ENCODE measurements at regions not wholly inside any gene's neighbourhood (a gene's known extent, or its start where the extent isn't known, plus 50 kb on each side); places are given as distances from the start of the nearest gene placed in this dataset.
A peak's percentile ranks its signal among the peaks of the same experiment; 100 is the strongest.

DNA sequence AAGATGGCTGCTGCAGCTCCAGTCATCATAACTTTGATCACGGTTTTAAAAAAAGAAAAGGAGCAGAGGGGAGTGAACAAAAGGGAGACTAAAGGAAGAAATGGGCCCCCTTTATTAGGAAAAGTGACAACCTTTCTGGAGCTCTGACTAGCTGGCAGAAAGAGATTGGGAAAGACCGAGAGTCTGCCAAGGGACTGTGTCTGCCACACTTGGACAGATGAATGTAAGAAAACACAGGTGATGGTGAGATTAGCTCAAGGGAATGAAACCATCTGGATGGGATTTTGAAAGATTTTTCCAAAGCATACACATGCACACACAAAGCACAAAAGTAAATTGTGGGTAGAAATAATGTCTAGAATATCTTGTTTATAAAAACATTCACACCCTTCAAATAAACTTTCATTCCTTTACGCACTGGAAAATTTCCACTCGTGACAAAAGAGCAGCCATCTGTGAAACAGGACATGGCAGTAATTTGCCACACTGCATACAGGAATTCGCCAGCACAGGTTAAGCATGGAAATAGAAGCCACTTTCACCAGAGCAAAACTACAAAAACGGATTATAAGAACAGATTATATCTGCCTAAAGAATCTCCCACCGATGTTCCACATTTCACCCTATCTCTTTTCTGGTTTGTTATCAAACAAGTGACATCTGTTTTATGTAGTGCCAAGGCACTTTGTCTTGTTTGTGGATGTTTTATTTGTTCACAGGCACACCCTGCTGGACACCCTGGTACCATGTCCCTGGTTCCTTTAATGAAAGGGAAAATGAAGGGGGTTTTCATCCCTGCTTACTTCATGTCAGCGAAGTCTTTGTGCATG lies 819.5 kb downstream of the DIAPH3 start:
- DNase-seq (ENCODE audit: low read depth, low spot score) = no peak

DNA sequence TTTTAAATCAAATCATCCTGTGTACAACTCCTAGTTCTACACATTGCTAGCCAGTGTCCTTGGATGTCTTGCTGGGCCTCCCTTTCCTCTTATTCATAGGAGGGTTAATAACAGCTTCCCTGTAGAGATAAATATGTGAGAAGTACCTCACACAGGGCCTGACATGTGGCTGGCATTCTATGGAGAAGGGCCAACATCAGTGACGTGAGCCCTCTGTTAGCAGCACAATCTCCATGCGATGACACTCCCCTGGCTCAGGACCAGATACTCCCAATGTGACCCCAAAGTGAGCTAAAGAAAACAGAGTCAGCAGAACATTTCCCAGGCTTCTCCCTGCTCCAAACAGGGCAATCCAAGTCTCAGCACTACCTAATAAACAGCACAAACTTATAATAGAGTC lies 818.4 kb downstream of the DIAPH3 start:
- no peak for DNase-seq (ENCODE audit: low read depth, low spot score)

DNA sequence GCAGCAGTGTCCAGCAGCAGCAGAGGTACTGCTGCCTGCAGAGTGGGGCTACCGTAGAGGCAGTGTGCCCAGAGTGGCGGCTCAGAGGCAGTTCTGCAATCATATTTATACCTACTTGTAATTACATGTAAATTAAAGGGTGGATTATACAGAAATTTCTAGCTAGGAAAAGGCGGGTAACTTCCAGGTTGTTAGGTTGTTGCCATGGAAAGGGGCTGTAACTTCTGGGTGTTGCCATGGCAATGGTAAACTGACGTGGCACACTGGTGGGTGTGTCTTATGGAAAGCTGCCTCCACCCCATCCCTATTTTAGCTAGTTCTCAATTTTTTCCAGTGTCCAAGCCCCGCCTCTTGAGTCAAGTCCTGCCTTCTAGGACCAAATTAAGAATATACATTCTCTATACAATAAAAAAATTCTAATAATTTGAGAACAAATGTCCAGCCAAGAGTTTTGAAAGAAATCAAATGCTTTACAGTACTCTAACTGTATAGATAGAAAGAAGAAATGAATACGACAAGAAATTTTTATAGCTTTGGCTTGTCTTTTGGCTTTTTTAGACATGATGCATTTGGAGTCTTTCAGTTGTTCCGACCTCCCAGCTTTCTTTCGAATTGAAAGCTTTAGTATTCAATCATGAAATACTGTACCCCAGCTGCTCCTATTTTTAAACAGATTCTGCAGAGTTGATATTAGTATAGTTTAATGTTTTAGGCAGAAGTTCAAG lies 816.6 kb downstream of the DIAPH3 start:
- no peak for DNase-seq (ENCODE audit: low read depth, low spot score)

DNA sequence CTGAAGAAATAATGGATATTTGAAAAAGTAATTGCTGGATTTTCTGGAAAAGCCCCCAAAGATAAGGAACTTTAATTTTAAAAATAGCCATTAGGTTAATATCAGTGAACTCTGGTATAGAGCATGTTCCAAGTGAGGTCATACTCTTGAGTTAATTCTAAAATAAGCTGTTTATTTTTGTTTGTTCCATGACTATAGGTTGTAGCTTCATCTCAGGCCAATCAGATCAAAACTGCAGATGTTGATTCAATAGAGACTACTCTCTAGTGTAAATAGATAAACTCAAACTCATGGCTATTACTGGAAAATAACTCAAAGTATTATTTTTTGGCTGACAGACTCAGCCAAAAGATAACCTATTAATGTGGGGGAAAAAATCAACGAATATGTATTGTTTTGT lies 815.1 kb downstream of the DIAPH3 start:
- DNase-seq (ENCODE audit: low read depth, low spot score) = no peak

DNA sequence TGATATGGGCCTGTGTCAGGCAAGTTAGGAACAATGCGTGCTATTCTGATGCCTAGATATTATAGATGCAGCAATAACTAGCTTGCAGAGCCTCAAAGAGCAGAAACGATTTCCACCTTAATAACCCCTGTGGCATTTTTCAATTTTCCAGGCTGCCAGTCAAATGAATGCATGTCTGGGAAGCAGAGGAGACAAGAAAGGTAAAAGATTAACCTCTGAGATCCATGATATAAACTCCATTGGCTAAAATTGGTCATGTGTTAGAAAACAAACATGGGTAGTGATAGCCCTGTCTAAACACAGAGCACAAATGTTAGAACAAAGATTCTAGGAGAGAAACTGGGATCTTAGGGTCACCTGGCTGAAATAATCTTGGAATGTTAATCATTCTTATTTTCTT lies 811.1 kb downstream of the DIAPH3 start:
- DNase-seq (ENCODE audit: low read depth, low spot score) = no peak

DNA sequence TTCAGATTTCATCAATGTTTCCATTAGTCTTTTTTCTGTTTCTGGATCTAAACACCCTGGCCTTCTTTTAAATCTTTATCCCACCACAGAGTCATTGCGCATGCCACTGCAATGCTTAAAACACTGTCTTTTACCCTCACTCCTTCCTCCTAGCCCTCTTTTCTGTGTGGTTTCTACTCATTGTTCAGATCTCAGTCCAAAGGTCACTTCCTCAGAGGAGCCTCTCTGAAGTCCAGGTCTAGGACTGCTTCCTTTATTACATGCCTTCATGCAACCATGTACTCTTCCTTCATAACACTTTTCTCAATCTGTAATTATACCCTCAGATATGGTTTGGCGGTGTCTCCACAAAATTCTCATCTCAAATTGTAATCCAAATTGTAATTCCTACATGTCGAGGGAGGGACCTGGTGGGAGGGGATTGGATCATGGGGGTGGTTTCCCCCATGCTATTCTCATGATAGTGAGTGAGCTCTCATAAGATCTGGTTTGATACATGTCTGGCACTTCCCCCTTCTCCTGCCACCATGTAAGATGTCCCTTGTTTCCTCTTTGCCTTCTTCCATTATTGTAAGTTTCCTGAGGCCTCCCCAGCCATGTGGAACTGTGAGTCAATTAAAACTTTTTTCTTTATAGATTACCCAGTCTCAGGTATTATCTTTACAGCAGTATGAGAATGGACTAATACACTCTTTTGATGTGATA lies 808.9 kb downstream of the DIAPH3 start:
- no peak for DNase-seq (ENCODE audit: low read depth, low spot score)

DNA sequence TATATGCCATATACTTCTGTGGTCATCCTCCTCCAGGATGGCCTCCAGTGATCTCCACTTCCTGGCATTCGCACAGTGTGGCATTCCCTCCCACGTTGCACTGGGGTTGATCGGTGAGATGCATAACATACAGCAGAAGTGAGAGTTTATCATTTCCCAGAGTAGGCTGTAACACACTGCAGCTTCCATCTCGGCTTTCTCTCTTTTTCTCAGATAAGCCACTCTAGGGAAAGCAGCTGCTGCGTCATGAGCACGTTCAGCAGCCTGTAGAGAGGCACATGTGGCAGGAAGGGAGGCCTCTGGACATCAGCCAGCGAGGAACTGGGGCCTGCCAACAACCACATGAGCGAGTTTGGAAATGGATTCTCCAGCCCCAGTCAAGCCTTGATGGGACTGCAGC lies 807.1 kb downstream of the DIAPH3 start:
- no peak for DNase-seq (ENCODE audit: low read depth, low spot score)

DNA sequence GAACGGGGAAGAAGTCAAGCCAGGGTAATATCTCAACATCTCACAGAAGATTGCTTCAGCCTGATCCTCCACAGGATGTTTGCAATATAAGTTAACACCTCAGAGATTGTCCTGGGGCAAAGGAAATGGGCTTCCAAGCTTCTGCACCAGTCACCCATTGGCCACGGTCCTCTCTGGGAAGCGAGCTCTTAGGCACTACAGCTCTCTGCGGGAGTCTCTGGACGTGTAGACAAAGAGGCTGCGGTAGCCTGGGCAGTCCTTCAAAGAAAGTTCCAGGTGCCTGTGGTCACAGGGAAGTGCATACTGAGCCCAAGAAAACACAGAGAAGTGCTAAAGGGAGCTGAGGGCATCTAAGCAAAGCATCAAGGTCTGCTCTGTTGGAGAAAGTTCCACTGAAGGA lies 805.7 kb downstream of the DIAPH3 start:
- no peak for DNase-seq (ENCODE audit: low read depth, low spot score)

DNA sequence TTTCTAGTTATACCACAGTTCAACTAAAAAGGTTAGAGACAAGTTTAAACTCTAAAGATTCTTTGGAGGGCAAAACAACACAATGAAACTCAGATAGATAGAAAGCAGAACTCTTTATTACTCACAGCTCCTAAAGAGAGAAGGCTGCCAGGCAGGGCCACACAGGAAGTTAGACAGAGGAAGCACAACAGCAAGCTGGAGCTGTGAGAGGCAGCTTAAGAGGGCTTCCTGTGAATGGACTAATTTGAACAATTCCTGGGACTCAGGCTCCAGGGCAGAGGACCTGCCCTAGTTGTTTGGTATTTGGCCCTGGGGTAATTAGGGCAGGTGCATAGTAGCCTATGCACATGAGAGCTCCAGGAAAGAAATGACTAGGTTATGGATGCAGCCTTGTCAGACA lies 803.6 kb downstream of the DIAPH3 start:
- no peak for DNase-seq (ENCODE audit: low read depth, low spot score)

DNA sequence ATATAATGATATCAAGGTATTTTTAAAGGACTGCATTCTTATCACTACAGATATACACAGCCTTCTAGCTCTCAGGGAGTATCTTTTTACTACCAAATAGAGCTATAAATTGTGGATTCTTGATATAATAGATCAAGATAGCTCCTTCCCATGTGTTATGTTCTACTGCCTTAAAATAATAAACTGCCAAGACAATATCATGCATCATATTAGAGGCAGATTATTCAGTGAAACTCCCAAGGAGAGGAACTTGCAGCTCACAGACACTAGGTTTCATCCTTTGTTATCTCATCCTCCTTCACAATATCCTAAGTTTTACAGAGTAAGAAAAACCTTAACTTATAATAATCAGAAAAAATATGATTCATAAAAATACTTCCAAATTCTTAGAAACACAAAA lies 802.8 kb downstream of the DIAPH3 start:
- DNase-seq (ENCODE audit: low read depth, low spot score) = no peak

DNA sequence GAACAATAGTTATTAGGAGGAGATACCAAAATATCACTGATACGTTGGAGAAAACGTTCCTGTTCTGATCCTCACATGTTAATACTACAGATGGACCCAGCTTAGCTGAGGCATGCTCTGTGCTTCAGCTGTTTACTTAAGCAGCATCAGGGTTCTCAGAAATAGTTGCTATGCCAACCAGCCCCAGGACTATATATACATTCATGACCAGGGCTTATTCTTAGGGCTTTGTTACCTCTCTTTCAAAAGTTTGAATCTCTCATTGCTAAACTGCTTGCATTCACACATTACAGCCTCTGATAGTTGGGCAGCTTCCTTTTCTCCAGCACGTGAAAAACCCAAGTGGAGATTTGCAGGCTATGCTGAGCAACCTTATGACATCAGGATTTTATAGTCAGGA lies 800.4 kb downstream of the DIAPH3 start:
- no peak for DNase-seq (ENCODE audit: low read depth, low spot score)

DNA sequence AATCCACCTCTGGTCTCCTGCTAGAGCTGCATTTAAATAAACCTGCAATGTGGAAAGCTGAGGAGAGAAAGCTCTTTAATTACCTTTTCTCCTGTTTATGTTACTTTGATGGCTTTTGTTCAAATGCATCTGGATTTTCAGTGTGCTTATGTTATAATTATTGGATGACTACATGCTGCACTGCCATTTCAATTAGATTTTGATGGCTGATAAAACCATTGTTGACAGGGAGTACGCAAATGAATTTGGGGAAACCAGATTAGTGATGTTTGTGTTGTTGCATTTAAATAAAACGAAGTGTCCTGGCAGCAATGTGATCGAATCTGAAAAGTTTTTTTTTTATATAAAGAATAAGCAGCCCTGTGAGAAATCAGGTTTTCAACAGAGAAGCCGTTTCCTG lies 799.8 kb downstream of the DIAPH3 start:
- no peak for DNase-seq (ENCODE audit: low read depth, low spot score)

DNA sequence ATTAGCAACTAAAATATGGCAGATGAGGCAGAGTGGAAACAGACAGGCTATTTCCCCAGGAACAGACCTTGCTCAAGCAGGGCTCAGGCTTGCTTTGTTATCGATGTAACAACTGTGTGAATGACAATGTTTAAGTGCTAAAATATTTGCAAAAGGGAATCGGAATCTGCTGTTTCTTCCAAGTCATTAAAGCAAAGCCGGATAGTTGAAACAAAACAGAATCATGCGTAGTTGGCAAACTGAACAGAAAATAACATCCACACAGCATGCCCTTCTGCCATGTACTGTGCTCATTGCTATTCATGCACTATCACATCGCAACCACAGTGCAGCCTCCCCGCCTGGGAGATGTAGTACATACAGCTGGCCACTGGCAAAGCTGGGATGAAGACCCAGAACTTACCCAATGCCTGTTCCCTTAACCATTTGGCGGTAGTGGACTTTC lies 799.1 kb downstream of the DIAPH3 start:
- DNase-seq (ENCODE audit: low read depth, low spot score) = no peak

DNA sequence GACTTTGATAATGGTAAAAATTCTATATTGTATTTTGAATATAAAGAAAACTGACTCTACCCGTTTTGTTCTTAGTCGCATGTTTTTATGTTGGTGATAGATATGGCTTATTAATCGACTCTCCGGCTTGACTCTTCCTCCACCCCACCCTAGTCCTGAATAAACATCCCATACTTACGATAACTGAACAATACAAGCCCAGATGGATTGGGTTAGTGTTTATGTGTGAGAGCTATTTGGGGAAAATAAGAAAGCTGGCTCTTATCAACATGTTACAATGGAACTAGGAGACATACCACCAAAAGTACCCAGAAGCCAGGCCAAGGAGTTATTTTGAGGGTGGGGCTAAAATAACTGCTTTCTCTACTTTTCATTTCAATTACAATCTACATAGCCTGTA lies 796.3 kb downstream of the DIAPH3 start:
- DNase-seq (ENCODE audit: low read depth, low spot score) = no peak

DNA sequence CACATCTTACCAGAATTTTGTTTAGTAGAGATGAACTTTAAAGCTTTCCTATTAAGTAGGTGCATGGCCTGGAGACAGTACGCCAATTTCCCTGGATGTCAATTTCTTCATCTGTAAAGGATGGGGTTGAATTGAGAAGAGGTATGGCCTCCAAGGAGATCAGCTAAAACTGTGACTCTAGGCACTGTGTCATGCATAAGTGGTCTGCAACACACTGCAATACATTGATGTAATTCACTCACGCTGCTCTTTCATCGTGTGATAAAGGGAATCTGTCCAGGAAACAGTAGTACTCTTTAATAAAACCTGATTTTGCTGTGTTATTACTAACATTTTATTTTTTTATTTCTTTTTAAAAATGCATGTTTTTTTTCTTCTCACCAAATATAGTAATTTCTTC lies 795.8 kb downstream of the DIAPH3 start:
- DNase-seq (ENCODE audit: low read depth, low spot score) = no peak

DNA sequence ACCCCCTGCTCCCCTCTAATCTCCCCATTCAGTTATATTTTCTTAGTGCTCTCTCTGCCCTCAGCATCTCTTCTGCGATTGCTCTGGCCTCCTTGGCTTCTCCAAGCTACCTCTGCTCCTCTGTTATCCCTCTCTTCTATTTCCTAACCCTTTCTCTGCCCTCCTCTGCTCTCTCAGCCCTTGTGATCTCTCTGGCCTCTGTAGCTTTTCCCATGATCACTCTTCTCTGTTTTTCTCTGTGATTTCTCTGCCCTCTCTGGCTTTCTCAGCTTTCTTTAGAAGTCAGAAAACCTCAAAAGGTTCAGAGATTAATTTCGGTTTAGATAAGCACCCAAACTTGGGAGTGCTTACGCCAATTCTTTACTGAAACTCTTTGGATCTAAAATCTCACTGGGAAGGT lies 795.0 kb downstream of the DIAPH3 start:
- DNase-seq (ENCODE audit: low read depth, low spot score) = no peak

DNA sequence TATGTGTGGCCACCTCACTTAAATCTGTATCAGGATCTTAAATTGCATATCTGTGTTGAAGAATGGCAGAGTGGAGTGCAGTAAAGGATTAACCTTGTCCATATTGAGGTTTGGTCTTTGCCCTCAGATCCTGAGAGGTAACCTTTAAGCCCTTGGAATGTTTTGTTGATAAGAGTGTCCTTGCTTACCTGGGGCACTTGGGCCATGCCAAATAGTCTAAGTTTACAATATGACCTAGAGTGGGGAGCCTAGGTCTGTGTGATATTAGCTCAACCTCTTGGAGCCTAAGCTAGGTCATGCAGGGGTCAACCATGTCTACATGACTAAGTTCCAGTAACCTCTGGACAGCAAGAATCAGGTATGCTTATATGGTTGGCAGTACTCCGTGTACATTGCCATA lies 792.5 kb downstream of the DIAPH3 start:
- DNase-seq (ENCODE audit: low read depth, low spot score) = no peak

DNA sequence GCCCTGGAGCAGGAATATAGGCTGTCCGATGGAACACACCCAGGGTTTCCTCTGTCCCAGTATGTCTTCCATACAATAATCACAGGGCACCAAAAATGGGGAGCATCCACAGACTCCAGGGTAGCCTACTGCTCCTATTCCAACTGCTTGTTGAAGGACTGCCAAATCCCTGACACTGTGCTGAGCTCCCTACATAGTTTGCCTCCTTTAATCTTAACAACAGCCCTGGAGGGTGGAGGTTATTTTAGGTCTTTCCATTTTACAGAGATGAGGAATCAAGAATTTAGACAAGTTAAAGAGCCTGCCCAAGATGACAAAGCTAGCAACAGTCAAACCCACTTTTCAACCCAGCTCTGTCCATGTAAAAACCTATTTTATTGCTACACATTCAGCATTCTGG lies 790.4 kb downstream of the DIAPH3 start:
- DNase-seq (ENCODE audit: low read depth, low spot score) = no peak

DNA sequence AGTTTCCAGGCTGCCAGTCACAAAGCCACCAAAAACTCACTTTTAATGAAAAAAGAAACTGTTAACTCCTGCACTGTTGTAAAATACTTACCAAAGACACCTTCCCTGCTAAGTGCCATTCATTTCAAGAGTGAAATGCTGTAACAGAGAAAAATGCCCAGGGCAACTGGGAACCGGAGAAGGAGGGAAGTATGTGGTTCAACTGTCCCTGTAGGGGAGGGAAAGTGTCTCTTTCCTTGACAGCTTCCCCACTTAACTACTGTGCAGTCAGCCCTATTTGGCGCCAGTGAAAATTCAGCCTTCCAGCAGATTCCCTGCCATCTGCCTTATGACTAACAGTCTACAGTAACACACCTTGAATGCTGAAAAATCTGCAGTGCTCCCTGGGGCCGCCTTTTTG lies 789.0 kb downstream of the DIAPH3 start:
- no peak for DNase-seq (ENCODE audit: low read depth, low spot score)

DNA sequence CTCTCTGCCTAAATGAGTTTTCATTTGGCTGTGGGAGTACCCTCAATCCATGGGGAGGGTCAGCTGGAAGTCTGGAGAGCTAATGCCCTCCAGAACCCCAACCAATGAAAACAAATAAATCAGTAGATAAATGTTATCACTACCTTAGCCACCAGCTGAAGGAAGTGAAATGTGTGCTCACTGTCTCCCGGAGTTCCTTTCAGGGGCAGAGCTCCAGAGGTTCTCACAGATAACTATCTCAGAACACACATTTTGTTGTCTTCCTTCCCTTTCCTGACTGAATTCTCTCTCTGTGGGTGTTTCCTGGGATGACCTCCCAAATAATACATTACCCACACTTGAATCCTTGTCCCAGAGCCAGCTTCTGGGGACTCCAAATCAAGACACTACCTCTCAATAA lies 779.6 kb downstream of the DIAPH3 start:
- no peak for DNase-seq (ENCODE audit: low read depth, low spot score)

DNA sequence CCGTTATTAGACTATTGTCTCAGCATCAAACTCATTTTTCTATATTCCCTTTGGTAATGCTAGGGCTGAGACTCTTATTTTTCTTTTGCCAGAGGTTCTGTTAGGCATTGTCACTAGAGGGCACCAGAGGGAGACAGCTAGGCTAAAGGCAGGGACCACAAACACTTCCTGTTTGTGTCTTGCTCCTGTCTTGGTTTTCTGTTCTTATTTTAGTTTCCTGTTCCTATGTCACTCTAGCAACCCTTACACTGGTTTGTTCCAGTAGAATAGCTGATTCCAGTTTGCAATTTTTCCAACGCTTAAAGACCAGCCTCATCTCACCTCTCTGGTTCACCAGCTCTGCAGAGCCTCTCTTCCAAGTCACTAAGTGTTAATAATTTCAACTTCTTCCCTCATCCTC lies 772.0 kb downstream of the DIAPH3 start:
- peak; percentile 25 for DNase-seq (ENCODE audit: low read depth, low spot score)

DNA sequence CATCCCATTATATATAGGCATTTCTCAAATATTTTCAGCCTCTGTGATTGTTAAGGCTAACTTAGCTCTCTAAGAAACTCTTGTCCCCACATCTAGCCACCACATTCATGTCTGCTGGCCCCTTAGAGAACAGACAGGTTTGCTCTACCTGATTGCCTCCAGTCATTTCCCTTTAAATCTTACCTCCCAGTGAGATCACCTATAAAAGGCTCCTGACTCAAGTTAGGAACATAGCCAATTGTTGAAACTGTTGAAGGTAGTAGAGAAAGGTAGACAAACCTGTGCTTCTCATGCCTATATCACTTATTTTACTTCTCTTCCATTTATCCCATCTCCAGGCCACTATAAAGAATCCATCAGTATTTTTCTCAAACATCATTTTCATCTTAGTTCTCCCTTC lies 771.4 kb downstream of the DIAPH3 start:
- no peak for DNase-seq (ENCODE audit: low read depth, low spot score)

DNA sequence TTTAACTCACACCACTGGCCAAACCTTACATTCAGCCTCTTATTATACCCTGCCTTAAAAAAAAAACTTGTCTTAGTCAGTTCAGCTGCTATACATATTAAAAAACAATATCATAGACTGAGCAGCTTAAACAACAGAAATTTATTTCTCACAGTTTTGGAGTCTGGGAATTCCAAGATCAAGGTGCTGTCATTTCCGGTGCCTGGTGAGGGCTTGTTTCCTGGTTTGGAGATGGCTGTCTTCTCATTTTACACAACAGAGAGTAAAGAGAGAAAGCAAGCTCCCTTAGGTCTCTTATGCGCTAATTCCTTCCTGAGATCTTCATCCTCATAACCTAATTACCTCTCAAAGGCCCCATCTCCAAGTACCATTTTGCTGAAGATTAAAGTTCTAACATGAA lies 769.2 kb downstream of the DIAPH3 start:
- no peak for DNase-seq (ENCODE audit: low read depth, low spot score)

Data from iPS DF 19.7 (cell line).